HG03135 (cell line): ENCODE measurements at regions not wholly inside any gene's neighbourhood (a gene's known extent, or its start where the extent isn't known, plus 50 kb on each side); places are given as distances from the start of the nearest gene placed in this dataset.

Experiments
- ATAC-seq: cut with Tn5 transposase; IDR thresholded peaks from one replicate; pipeline ENCODE4 v1.9.1; 2021; ENCODE audit warnings: mild to moderate bottlenecking, moderate library complexity; ENCODE audit not compliant: unreplicated experiment

GRCh38 chr2:220151341-220151740 is 523.9 kb downstream of the SLC4A3 start:
- no peak for ATAC-seq

DNA sequence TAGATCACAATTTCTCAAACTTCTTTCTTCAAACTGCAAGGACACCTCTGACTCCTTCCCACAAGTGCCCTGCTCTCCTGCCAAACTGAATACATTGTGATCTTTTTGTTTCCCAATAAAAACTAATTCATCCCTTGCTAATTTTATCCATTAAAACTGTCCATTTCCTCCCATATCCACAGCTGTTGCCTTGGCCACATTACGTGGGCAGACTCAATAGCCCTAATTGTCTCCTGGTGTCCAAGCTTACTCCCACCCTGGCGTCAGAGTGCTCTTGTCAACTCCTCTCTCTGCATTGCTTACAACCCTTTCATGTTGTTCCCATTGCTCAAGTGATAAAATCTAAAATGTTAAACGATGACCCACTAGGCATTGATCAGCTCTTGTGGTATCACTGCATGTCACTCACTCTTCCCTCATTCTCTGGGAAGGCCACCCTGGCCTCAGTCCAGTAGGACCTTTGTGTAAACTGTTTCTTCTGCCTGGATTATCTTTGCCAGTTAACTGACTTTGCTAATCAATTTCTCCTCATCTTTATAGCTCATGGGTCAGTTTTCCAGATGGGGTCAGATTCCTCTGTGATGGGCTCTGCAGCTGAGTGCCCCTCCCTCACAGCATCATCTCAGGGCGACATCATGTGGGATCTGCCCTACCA is 525.0 kb downstream of the SLC4A3 start:
- no peak for ATAC-seq

GRCh38 chr2:220153118-220153517 is 525.7 kb downstream of the SLC4A3 start:
- no peak for ATAC-seq

- ATAC-seq = no peak
Measured at GRCh38 chr2:220154304-220154703, 526.9 kb downstream of the SLC4A3 start.

DNA sequence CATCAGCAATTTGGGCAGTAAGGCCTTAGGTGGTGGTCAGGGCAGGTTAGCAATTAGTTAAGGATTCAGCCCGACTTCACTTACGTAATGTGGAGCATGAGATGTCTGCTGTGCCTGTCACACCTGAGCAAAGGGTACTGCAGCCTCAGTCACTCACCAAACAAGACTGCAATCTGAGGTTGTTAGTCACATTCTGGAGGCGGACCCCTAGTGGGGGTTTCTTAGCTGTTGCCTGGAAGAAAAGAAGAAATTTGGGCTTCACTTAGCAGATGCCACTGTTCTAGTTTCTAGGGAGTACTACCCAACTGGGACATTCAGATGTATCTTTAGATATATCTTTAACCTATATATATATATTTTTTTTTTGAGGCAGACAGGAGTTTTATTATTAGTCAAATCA is 529.9 kb downstream of the SLC4A3 start:
- ATAC-seq = no peak

- ATAC-seq = no peak
Measured at GRCh38 chr2:220159738-220160137, 532.3 kb downstream of the SLC4A3 start.

- ATAC-seq = no peak
Measured at GRCh38 chr2:220162320-220162719, 534.9 kb downstream of the SLC4A3 start.

DNA sequence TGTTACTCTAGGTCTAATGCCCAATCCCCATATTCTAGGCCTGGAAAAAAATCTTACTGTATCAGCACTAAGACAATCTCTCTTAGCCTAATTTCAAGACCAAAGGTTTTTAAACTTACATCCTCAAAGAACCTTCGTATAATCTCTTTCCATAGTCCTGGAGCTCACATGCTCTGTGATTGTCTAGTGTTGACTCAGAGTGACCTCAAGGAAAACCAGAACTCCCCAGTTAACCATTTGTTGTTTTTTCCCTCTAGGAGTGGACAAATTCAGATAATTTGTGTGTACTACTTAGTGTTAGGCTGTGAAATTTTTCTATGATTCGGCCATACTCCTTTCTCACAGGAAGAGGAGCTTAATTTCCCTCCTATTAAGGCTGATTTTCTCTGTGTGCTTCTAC is 536.1 kb downstream of the SLC4A3 start:
- no peak for ATAC-seq

GRCh38 chr2:220165401-220165800 is 538.0 kb downstream of the SLC4A3 start:
- ATAC-seq = no peak

DNA sequence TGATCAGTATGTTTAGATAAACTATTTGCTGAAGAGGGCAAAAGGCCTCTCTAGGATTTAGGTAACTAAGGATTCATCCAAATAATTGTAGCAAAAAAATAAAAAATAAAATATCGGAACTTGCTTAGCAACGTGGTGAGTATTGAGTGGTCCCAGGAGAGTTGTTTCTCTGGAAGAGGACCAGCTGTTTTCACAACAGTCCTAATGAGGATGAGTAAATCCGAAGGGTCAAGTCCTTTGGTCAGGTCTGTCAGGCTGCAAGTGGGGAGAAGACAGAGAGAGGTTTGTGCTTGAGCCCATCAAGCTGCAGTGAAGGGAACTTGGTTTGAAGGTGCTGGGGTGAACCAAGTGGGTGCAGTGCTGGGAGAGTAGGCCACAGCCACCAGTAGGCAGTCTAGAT is 539.2 kb downstream of the SLC4A3 start:
- ATAC-seq = no peak

DNA sequence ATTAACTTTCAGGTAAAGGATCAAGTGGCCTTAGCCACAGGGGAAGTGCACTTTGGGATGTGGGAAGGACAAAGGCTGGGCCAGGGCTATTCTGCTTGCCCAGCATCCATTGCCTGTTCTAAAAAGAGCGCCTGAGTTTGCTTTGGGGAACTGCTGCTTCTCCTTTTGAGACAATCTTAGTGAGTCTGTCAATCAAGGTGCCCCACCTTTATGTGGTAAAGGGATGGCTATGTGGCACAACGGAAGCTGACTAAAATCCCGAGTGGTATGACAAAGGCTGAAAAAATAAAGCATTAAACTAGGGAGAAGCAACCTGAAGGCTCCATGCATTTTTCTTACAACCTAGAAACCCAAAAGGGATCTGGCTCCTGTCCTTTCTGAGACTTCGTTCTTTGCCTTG is 540.5 kb downstream of the SLC4A3 start:
- ATAC-seq = no peak

GRCh38 chr2:220168891-220169546 is 541.6 kb downstream of the SLC4A3 start:
- no peak for ATAC-seq

- no peak for ATAC-seq
Measured at GRCh38 chr2:220174826-220175225, 547.4 kb downstream of the SLC4A3 start.

GRCh38 chr2:220175967-220176366 is 548.5 kb downstream of the SLC4A3 start:
- no peak for ATAC-seq

DNA sequence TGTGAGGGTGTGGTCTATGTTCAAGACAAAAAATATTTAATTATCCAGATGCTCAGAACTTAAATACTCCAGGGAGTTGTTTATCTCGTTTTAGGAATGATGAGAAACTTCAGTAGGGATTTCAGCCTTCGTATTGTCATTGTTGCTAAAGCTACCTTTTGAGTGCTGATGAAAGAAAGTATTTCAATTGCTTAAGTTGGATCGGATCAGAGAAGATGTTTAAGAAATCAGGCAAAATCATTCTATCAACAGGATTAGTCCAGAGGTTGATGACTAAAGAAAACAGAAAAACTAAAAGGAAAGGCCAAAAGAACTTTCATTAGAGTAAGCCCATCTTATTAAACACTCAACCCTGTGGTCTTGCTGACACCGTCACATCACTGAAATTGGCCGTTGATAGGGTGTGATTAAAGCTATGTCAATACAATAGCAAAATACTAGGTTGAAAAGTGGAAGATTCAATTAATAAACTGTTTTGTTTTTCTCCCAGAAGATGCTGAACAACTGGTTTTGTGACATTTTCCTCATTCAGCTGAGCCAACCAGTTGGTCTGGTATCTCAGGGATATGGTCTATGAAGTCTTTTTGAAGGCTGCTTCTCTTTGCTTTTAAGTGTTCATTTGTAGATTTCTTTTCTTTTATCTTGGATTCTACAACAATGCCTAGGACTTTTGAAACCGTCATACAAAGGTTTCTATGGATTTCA is 551.7 kb downstream of the SLC4A3 start:
- no peak for ATAC-seq

DNA sequence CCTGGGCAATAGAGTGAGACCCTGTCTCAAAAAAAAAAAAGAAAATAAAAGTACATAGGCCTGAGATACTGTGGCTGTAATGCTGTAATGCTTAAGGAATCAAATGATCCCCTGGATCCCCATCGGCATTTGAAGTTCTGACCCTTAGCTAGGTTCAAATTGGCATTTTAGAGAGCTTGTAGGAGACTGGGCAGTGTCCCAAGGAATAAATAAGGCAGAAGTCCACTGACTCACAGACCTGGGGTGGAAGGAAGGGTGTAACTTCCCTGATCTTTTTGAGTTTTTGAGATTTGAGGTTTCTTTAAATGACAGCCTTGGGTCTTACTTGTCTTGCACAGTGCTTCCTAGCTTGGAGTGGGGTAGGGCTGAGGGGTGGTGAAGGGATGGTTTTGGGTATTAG is 553.7 kb downstream of the SLC4A3 start:
- ATAC-seq = no peak

DNA sequence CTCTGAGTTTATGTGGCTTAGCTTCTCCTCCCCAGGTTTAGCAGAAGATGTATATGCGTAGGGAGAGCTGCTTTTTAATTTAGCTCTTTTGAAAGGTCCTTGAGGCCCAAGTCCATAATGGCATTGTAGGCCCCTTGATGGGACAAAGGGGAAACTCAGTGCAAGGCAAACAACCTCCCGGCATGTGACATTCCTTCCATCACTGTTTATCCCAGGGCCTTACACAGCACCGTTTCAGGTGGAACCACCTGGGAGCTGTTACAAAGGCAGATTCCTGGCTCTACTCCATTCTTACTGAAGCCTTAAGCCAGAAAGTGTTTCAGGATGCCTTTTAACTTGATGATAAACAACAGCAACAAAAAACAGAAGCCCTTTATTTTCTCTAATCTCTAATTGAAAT is 555.4 kb downstream of the SLC4A3 start:
- ATAC-seq = no peak

DNA sequence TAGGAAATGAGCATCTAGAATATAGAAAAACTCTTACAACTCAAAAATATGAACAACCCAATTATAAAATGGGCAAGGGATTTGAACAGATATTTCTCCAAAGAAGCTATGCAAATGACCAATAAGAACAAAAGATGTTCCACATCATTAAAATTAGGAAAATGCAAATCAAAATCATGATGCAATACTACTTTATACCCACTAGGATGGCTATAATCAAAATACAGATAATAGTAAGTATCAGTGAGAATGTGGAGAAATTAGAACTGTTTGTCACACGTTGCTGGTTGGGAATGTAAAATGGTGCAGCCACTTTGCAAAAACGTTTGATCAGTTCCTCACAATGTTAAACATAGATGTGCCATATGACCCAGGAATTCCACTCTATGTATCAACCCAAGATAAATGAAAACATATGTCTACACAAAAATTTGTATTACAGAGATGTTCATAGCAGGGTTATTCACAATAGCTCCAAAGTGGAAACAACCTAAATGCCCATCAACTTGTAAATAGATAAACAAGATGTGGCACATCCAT is 558.4 kb downstream of the SLC4A3 start:
- no peak for ATAC-seq

- no peak for ATAC-seq
Measured at GRCh38 chr2:220188031-220188430, 560.6 kb downstream of the SLC4A3 start.

DNA sequence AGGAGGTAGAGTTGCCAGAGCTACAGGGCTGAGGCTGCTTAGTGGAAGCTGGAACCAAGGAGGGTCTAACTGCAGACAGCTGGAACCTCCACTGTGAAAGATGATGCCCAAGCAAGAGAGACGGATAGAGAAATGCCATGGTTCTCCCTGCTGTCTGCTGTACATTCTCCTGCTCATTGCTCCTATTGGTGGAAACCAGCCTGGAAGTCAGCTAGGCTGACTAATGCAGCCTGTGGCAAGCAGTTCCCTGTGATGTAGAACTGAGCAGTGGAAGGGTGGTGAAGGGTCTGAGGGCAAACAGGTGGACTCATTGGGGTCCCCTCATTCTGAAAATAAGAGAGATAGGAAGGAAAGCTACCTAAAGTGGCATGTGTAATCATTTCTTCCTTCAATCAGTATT is 563.6 kb downstream of the SLC4A3 start:
- ATAC-seq = no peak

DNA sequence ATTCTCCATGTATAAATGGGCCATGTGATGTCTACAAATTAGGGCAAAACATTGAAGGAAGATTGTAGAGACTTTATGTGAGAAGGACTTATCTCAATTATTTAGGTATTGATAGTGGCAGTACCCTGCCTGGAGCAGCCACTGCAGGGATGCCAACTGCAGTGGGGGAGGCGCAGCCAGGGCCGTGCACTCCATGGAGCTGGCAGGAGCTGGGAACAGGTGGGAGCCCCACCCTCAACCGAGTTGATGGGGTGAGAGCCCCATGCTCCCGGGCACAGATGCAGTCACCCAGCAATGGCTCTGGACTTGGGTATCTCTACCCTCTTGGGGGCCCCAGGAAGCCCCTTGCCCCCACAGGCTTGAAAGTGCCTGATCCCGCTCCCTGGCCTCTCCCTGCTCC is 564.3 kb downstream of the SLC4A3 start:
- no peak for ATAC-seq
